ENCODE measurements at regions not wholly inside any gene's neighbourhood (a gene's known extent, or its start where the extent isn't known, plus 50 kb on each side); places are given as distances from the start of the nearest gene placed in this dataset.

- no peak overlapping the region for H3K4ac ChIP-seq (replicated peaks; ENCODE audit: insufficient read length, low read depth, low read length)
- H2BK120ac ChIP-seq (replicated peaks; ENCODE audit: low read depth, low read length), result no peak overlapping the region
- H3K9ac ChIP-seq (replicated peaks in 1 of 4; ENCODE audit: extremely low read depth in 1 of 4, low read depth in 3 of 4, low read length in 3 of 4), result no peak overlapping the region
- H4K20me1 ChIP-seq (replicated peaks in 1 of 2; ENCODE audit: control insufficient read depth in 1 of 2, insufficient read depth in 2 of 2, low read length in 2 of 2), result no peaks in the 10 kb centered on the region
- no peak overlapping the region for H2AFZ ChIP-seq (ENCODE audit: low read length)
- H3K4me2 ChIP-seq (ENCODE audit: insufficient read depth in 1 of 2, low read depth in 2 of 2, low read length in 2 of 2), result no peak overlapping the region
- FAIRE-seq, result no peak
- H3K36me3 ChIP-seq (ENCODE audit: control insufficient read depth in 2 of 4, insufficient read depth in 4 of 4, low read length in 3 of 4), result no peaks in the 10 kb centered on the region
- no peak overlapping the region for H3K18ac ChIP-seq (ENCODE audit: extremely low read depth, low read length)
- no peaks in the 10 kb centered on the region for H3K4me1 ChIP-seq (replicated peaks in 1 of 4; ENCODE audit: control insufficient read depth in 3 of 4, insufficient read depth in 4 of 4, low read length in 3 of 4)
- no peak overlapping the region for H4K8ac ChIP-seq (ENCODE audit: extremely low read depth, insufficient read depth, low read length)
- H3K79me1 ChIP-seq (ENCODE audit: low read depth, low read length), result no peaks in the 10 kb centered on the region
- H2BK5ac ChIP-seq (ENCODE audit: low read depth, low read length), result no peak overlapping the region
- H3K79me2 ChIP-seq (ENCODE audit: control insufficient read depth in 1 of 2, insufficient read depth in 2 of 2, low read length in 2 of 2), result no peaks in the 10 kb centered on the region
- H2BK15ac ChIP-seq (ENCODE audit: low read length), result no peak overlapping the region
- H3K9me3 ChIP-seq (ENCODE audit: insufficient read depth in 2 of 2, low read depth in 1 of 2, low read length in 1 of 2), result no peaks in the 10 kb centered on the region
- H4K5ac ChIP-seq (ENCODE audit: insufficient read length, low read depth, low read length), result no peak overlapping the region
- H2BK12ac ChIP-seq (ENCODE audit: low read depth, low read length), result no peak overlapping the region
- no peak overlapping the region for H3K27ac ChIP-seq (ENCODE audit: low read depth, low read length)
- no peak overlapping the region for H3K56ac ChIP-seq (replicated peaks; ENCODE audit: insufficient read length, low read depth, low read length)
- no peak overlapping the region for H3K23ac ChIP-seq (ENCODE audit: insufficient read length)
- no peak for DNase-seq (ENCODE audit: low read depth in 1 of 2, low spot score in 2 of 2)
- POLR2A ChIA-PET (ENCODE audit: partially characterized antibody), result no interaction called here
- H4K91ac ChIP-seq (replicated peaks; ENCODE audit: insufficient read length, low read length), result no peak overlapping the region
- H3K23me2 ChIP-seq (ENCODE audit: low read depth, low read length), result no peaks in the 10 kb centered on the region
- H2BK20ac ChIP-seq (ENCODE audit: low read length), result no peak overlapping the region
- no peak overlapping the region for H3K14ac ChIP-seq (ENCODE audit: insufficient read length)
- H3K4me3 ChIP-seq (ENCODE audit: extremely low read depth in 1 of 4, insufficient read depth in 2 of 4, low read depth in 3 of 4, low read length in 4 of 4), result no peak overlapping the region; a peak in 1 of 8 replicates
- CTCF ChIA-PET (ENCODE audit: partially characterized antibody), result no interaction called here
- H2AK5ac ChIP-seq (ENCODE audit: low read depth, low read length), result no peak overlapping the region
- peaks cover 0 to 1% (median 0%) of the 10 kb centered on the region in 4 experiments; a peak in 1 of 7 replicates for H3K27me3 ChIP-seq (replicated peaks in 1 of 4; ENCODE audit: control insufficient read depth in 3 of 4, extremely low read depth in 1 of 4, insufficient read depth in 3 of 4, low read length in 3 of 4)
- TF ChIP-seq MAX (IDR thresholded peaks at IDR 0.05), result no peak
- no peak for TF ChIP-seq CBX5 (IDR thresholded peaks at IDR 0.05; ENCODE audit: low read depth, low read length)
Measured at GRCh38 chr5:8491254-8491653, 622.3 kb downstream of the MTRR start.

Measured in H1 (cell line).